ENCODE measurements at regions not wholly inside any gene's neighbourhood (a gene's known extent, or its start where the extent isn't known, plus 50 kb on each side); places are given as distances from the start of the nearest gene placed in this dataset.

DNA sequence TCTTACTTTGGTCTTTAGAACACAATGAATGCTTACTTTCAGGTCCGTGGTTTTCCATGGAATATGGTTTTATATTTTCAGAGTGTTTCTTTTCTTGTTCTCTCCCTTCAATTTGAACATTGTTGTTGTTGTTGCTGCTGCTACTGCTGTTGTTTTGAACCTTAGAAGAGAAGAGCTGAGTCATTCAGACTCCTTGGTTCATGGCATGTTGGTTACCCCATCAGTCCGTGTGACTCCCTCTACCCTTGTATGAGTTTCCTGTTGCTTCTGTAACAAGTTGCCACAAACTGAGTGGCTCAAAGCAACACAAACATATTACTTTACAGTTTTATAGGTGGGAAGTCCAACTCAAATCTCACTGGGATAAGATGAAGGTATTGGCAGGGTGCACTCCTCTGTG, 511.0 kb downstream of the INSC start:
- ATAC-seq (ENCODE audit: low FRiP score) (no peak), DNase-seq (ENCODE audit: low spot score) (no peak)
- TF ChIP-seq, protein P1, sequence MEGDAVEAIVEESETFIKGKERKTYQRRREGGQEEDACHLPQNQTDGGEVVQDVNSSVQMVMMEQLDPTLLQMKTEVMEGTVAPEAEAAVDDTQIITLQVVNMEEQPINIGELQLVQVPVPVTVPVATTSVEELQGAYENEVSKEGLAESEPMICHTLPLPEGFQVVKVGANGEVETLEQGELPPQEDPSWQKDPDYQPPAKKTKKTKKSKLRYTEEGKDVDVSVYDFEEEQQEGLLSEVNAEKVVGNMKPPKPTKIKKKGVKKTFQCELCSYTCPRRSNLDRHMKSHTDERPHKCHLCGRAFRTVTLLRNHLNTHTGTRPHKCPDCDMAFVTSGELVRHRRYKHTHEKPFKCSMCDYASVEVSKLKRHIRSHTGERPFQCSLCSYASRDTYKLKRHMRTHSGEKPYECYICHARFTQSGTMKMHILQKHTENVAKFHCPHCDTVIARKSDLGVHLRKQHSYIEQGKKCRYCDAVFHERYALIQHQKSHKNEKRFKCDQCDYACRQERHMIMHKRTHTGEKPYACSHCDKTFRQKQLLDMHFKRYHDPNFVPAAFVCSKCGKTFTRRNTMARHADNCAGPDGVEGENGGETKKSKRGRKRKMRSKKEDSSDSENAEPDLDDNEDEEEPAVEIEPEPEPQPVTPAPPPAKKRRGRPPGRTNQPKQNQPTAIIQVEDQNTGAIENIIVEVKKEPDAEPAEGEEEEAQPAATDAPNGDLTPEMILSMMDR (IDR thresholded peaks at IDR 0.05): no peak

DNA sequence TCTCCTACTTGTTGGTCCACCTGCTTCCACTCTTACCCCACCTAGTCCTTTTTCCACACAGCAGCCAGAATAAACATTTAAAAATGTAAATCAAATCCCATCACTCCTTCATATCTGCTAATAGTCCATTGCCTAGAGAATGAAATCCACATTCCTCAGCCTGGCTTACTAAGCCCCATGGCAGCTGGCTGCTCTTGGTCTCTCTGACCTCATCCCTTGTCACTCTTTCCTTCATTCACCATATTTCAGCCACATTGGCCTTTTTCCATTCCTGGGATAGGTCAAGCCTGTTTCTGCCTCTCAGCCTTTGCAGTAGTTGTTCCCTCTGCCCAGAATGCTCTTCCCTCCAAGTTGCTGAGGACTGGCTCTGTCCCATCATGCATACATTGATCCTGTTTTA, 512.8 kb downstream of the INSC start:
- DNase-seq (ENCODE audit: low spot score) (no peak), ATAC-seq (ENCODE audit: low FRiP score) (no peak)
- TF ChIP-seq, protein P1 (IDR thresholded peaks at IDR 0.05): no peak

DNA sequence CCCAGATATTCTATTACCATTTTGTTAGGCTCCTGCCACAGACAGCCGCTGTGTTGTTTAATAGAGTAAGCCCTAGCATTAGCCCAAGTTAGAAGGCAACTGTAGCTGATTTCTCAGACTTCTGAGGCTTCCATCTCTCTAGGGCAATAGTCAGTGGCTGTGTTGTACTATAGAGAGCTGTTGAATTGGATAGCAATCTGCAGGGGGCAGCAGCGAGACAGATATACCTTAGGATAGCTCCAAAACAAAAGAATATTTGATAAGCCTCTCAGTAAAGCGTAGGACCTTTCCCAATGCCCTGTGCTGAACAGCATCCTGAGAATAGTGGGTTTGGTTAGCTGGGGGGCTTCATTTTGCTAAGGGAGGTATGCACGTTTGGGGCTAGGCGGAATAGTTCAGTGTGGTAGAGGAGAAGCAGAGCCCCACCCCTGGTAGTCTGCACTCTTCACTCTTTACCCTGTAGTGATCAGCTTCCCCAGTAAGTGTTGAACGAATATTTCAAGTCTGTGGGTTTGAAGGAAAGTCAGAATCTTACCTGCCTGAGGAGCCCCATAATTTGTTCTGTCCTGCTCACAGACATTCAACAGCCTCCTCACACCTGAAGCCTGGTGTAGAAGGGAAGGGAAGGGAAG, 515.1 kb downstream of the INSC start:
- TF ChIP-seq, protein P1 (IDR thresholded peaks at IDR 0.05): no peak
- ATAC-seq (ENCODE audit: low FRiP score) (no peak), DNase-seq (ENCODE audit: low spot score) (no peak)

DNA sequence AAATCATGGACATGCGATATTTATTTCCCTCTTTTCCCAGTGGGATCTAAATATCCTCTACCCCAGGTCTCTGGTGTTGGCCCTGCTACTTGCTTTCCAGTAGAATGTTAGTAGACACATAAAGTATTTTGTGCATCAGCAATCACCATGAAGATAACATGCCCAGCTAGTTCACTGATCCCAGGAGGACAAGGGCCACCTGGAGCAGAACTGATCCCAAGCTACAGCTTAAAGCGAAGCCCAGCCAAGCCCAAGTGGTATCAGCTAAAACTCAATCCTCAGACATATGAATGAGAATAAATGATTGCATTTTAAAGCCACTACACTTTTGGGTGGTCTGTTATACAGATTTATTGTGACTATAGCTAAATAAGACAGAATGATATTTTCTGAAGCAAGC, 516.2 kb downstream of the INSC start:
- DNase-seq (ENCODE audit: low spot score): no peak
- ATAC-seq (ENCODE audit: low FRiP score): no peak
- TF ChIP-seq, protein P1 (IDR thresholded peaks at IDR 0.05): no peak

DNA sequence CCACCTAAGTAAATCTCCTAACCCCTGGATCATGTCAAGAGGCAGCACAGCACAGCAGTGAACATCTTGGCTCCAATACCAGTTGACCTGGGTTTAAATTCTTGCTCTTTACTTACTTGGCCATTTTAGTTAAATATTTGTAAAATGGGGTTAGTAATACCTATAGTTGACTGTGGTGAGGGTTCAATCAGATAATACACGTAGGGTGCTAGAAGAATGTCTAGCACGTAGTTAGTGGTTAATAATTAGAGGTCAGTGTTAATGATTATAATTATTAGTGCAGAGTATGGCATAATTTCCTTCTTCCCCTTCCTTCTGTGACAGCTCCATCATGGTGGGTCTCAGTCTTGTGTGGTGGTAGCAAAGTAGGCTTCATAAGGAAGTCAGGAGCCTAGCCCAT, 520.8 kb downstream of the INSC start:
- DNase-seq (ENCODE audit: low spot score) (no peak), ATAC-seq (ENCODE audit: low FRiP score) (no peak)
- TF ChIP-seq, protein P1 (IDR thresholded peaks at IDR 0.05): no peak

DNA sequence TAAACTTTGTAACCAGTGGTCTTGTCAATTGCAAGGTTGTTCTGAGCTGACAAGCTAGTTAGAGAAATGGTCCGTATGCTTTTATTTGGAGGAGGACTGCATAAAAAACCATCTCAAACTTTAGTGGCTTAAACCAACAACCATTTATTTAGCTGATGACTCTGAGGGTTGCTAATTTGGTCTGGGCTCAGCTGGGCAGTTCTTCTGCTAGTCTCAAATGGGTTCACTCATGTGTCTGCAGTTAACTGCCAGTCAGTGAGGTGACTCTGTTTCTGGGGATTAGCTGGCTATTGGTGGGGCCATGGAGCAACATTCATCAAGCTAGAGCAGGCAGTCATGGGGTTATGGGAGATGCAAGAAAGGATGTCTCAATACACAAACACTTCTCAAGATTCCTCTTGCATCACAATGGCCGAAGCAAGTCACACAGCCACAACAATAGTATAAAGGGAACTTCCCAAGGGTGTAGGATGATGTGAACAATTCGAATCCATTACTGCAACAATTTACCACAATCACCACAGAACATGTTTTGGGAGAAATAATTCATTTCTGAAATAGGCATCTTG, 521.9 kb downstream of the INSC start:
- ATAC-seq (ENCODE audit: low FRiP score): no peak
- TF ChIP-seq, protein P1 (IDR thresholded peaks at IDR 0.05): no peak
- DNase-seq (ENCODE audit: low spot score): no peak

DNA sequence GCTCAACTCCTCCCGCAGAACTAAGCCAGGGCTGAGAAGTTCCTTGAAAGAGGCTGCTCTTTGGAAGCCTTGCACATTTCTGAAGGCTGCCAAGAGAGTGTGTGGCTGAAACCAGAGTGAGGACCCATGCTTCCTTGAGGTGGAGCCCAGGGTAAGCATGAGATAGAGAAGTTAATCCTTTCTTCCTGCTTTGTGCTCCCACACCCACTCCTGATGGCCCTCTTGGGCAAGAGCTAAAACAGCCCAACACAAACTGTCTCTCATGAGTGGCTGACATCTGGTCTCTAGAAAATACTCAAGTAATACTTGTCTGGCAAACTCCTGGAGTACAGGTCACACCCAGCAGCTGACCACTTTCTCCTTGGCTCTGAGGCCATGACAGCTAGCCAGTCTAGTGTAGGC, 523.7 kb downstream of the INSC start:
- ATAC-seq (ENCODE audit: low FRiP score) (no peak), DNase-seq (ENCODE audit: low spot score) (no peak)
- TF ChIP-seq, protein P1 (IDR thresholded peaks at IDR 0.05): no peak

Measured in omental fat pad (tissue), 3 donors.